ENCODE measurements at regions not wholly inside any gene's neighbourhood (a gene's known extent, or its start where the extent isn't known, plus 50 kb on each side); places are given as distances from the start of the nearest gene placed in this dataset.

- TF ChIP-seq CTCF (IDR thresholded peaks at IDR 0.05): no peak
- TF ChIP-seq POLR2A (IDR thresholded peaks at IDR 0.05): no peak
Measured at GRCh38 chr1:163834778-163835177, 513.0 kb downstream of the NUF2 start.
